Osteocyte (in vitro differentiated cells): ENCODE measurements at regions not wholly inside any gene's neighbourhood (a gene's known extent, or its start where the extent isn't known, plus 50 kb on each side); places are given as distances from the start of the nearest gene placed in this dataset.

Experiments used
- DNase-seq: peaks from one replicate; pipeline ENCODE4 v3.0.0; 2021; ENCODE audit warnings: mixed read lengths; ENCODE audit not compliant: unreplicated experiment; ENCODE audit errors: extremely low spot score
- H3K27ac Mint-ChIP-seq: one replicate; pipeline ENCODE4 v1.8.0; 2021; ENCODE audit warnings: mild to moderate bottlenecking, mixed read lengths; ENCODE audit not compliant: unreplicated experiment
- H3K27me3 Mint-ChIP-seq: one replicate; pipeline ENCODE4 v1.8.0; 2021; ENCODE audit warnings: mixed read lengths; ENCODE audit not compliant: unreplicated experiment
- H3K36me3 Mint-ChIP-seq: one replicate; pipeline ENCODE4 v1.8.0; 2021; ENCODE audit warnings: mixed read lengths; ENCODE audit not compliant: unreplicated experiment
- H3K4me1 Mint-ChIP-seq: one replicate; pipeline ENCODE4 v1.8.0; 2021; ENCODE audit warnings: mixed read lengths; ENCODE audit not compliant: unreplicated experiment
- H3K4me3 Mint-ChIP-seq: one replicate; pipeline ENCODE4 v1.8.0; 2021; ENCODE audit warnings: mild to moderate bottlenecking, moderate library complexity, mixed read lengths; ENCODE audit not compliant: unreplicated experiment
- H3K9me3 Mint-ChIP-seq: one replicate; pipeline ENCODE4 v1.8.0; 2021; ENCODE audit warnings: mixed read lengths; ENCODE audit not compliant: unreplicated experiment
- CTCF ChIP-seq: fragments of 200-600 bp; sonication (generic); IDR thresholded peaks from 2 replicates; pipeline ENCODE4 v1.5.0; 2021; ENCODE audit warnings: antibody characterized with exemption, mild to moderate bottlenecking, moderate library complexity

- no peak for TF ChIP-seq CTCF
- H3K4me1 Mint-ChIP-seq: peaks cover 13% of the 10 kb centered on the region
- no peak overlapping the region for H3K4me3 Mint-ChIP-seq
- DNase-seq: no peak
- H3K36me3 Mint-ChIP-seq: peaks cover 4% of the 10 kb centered on the region
- no peaks in the 10 kb centered on the region for H3K9me3 Mint-ChIP-seq
- H3K27ac Mint-ChIP-seq: no peak overlapping the region
- H3K27me3 Mint-ChIP-seq: no peaks in the 10 kb centered on the region
Observed at GRCh38 chr7:115662676-115663075, 367.9 kb downstream of the TFEC start.

DNA sequence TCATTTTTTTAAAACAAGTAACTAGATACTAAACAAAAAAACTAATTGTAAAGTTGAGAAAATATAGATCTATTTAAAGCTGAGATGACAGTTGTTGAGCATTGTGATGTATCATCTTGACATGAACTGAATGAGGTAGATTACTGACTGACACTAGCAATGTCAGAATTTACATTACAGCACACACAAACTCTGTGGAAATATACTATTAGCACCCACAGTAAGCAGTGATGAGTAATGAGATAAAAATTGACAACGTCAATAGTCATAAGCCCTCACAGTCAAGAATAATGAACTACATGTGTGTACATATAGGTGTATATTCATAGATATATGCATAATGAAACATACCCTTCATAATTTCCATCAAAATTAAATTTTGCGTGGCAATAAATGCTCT lies 368.4 kb downstream of the TFEC start:
- no peak overlapping the region for H3K27ac Mint-ChIP-seq
- H3K4me1 Mint-ChIP-seq: peaks cover 13% of the 10 kb centered on the region
- no peak overlapping the region for H3K4me3 Mint-ChIP-seq
- H3K9me3 Mint-ChIP-seq: no peaks in the 10 kb centered on the region
- no peak for DNase-seq
- peaks cover 4% of the 10 kb centered on the region for H3K36me3 Mint-ChIP-seq
- H3K27me3 Mint-ChIP-seq: no peaks in the 10 kb centered on the region
- TF ChIP-seq CTCF: no peak

DNA sequence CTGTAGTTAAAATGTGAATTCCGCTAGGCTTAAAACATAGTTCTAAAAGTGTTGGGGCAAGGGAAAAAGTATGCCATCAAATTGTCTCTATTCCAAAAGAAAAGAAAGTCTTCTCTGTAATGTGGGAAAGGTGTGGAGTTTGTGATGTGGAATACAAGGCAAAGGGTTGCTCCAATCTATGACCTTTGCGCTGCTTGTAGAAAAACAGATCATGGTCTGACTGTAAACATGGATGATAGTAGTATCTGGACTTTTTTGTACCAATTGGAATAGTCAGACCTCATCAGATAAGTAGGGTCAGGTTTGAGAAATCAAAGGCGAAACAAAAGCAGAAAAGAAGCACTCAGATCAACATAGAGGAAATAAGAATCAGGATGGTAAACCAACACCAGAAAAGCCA lies 372.3 kb downstream of the TFEC start:
- H3K9me3 Mint-ChIP-seq: no peaks in the 10 kb centered on the region
- no peak for TF ChIP-seq CTCF
- H3K4me3 Mint-ChIP-seq: no peak overlapping the region
- H3K27me3 Mint-ChIP-seq: no peaks in the 10 kb centered on the region
- H3K27ac Mint-ChIP-seq: no peak overlapping the region
- no peak for DNase-seq
- peaks cover 9% of the 10 kb centered on the region for H3K4me1 Mint-ChIP-seq
- H3K36me3 Mint-ChIP-seq: peaks cover 4% of the 10 kb centered on the region

- Mint-ChIP-seq H3K9me3 (no peaks in the 10 kb centered on the region), H3K27ac (no peak overlapping the region), H3K4me1 (no peaks in the 10 kb centered on the region), H3K36me3 (peaks cover 4% of the 10 kb centered on the region), H3K27me3 (no peaks in the 10 kb centered on the region), H3K4me3 (no peak overlapping the region)
- TF ChIP-seq CTCF: no peak
- no peak for DNase-seq
Observed at GRCh38 chr7:115654384-115655214, 376.0 kb downstream of the TFEC start.

DNA sequence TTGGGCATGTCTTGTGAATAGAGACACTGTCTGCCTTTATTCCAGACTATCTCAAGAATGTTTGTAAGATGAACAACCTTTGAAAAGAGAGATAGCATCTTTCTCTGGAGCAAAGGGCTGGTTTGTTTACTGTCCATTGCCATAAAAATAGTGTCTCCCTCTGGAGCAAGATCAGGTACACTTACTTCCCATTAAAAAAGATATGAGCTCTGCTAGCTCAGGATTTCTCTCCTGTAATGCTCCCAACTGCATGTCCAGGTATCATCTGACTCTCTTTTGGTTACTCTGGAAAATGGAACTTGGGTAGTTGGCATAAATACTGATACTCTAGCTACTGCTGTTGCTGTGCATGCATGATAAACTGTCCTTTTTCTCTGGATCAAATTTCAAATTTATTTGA lies 381.1 kb downstream of the TFEC start:
- no peak overlapping the region for H3K27ac Mint-ChIP-seq
- no peak for TF ChIP-seq CTCF
- no peak for DNase-seq
- no peaks in the 10 kb centered on the region for H3K36me3 Mint-ChIP-seq
- H3K4me3 Mint-ChIP-seq: no peak overlapping the region
- H3K9me3 Mint-ChIP-seq: no peaks in the 10 kb centered on the region
- no peaks in the 10 kb centered on the region for H3K27me3 Mint-ChIP-seq
- no peaks in the 10 kb centered on the region for H3K4me1 Mint-ChIP-seq
